ENCODE measurements at regions not wholly inside any gene's neighbourhood (a gene's known extent, or its start where the extent isn't known, plus 50 kb on each side); places are given as distances from the start of the nearest gene placed in this dataset.
"Not testable (repeated sequence)": the region's sequence is repeated elsewhere in the genome, so short reads cannot be mapped to it uniquely, and the experiment has no call there.

DNA sequence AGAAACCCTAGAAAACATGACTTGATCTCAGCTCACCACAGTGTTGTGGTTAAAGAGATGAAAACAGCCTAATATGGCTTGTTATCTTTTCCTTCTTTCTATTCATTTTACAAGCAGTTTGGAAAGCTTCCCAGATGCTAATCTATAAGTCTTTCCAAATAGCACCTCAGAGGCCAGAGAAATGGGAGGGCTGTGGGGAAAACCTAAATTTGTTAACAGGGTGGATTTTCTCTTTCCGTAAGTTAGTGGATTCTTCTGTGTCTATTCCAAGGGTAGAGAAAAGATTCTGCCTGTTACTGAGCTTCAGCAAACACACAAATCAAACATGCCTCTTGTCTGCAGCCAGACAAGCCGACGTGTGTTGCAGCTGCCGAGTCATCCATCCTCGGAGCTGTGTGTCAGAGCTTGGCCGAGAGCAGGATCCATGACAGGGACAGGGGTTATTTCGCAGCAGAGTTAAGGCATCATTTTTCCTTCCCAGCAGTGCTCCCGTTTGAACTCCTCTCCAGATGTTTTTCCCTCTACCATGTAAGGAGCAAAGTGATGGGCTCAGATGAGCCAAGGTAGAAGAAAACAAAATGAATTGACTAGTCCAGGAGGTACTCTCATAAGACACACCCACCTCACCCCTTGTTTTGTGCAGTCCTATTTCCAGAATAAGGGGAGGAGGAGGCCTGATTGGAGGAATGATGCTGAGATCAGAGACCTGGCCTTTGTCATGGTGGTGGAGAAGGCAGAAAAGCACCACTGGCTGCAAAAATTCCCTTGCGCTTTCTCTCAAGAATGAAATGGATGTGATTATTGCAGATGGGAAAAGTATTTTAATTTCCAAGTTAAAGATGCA, 560.0 kb downstream of the C6orf118 start:
- no peak for DNase-seq (ENCODE audit: low read depth in 2 of 3, low spot score in 2 of 3)

- no peak for DNase-seq (ENCODE audit: low read depth in 2 of 3, low spot score in 2 of 3)
Measured at GRCh38 chr6:164744301-164744700, 565.1 kb downstream of the C6orf118 start.

DNA sequence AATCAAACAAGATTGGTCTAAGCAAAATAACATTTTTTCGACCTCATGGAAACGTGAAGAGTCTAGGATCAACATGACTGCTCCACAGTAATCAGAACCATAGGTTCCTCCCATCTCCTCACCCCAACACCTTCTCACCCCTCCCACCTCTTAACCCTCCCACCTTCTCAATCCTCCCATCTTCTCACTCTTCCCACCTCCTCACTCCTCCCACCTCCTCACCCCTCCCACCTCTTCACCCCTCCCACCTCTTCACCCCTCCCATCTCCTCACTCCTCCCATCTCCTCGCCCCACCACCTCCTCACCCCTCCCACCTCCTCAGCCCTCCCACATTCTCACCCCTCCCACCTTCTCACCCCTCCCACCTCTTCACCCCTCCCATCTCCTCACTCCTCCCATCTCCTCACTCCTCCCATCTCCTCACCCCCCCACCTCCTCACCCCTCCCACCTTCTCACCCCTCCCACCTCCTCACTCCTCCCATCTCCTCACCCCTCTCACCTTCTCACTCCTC, 567.4 kb downstream of the C6orf118 start:
- no peak for DNase-seq (ENCODE audit: low read depth in 2 of 3, low spot score in 2 of 3)

- not testable (repeated sequence) for DNase-seq (ENCODE audit: low read depth in 2 of 3, low spot score in 2 of 3)
Measured at GRCh38 chr6:164736090-164736489, 573.3 kb downstream of the C6orf118 start.

GRCh38 chr6:164731539-164731938, 577.9 kb downstream of the C6orf118 start:
- no peak for DNase-seq (ENCODE audit: low read depth in 2 of 3, low spot score in 2 of 3)

DNA sequence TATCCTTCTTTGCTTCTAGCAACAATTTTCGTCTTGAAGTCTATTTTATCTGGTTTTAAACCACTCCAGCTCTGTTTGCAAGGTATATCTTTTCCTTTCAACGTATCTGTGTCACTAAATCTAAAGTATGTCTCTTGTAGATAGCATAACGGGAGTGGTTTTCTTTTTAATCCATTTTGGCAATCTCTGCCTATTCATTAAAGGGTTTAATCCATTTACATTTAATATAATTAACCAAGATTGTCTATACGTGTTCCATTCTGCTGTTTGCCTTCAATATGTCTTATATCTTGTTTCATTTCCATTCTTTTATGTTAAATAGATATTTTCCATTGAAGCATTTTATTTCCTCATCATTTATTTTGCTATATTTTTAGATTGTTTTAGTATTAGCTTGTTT, 587.9 kb downstream of the C6orf118 start:
- no peak for DNase-seq (ENCODE audit: low read depth in 2 of 3, low spot score in 2 of 3)

DNA sequence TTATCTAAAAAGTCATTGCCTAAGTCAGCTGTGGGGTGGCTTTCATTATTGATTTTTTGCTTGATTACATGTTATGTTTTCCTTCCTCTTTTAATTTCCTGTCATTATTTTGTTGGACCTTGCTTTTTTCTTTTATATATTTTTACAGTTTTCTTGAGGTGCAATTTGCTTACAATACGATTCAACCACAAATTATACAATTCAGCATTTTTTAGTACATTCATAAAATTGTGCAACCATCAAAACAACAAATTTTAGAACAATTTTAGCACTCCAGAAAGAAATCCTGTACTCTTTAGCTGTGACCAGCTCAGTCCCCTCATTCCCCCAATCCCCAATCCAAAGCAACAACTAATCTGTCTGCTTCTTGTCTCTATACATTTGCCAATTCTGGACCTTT, 608.9 kb downstream of the C6orf118 start:
- no peak for DNase-seq (ENCODE audit: low read depth in 2 of 3, low spot score in 2 of 3)

DNA sequence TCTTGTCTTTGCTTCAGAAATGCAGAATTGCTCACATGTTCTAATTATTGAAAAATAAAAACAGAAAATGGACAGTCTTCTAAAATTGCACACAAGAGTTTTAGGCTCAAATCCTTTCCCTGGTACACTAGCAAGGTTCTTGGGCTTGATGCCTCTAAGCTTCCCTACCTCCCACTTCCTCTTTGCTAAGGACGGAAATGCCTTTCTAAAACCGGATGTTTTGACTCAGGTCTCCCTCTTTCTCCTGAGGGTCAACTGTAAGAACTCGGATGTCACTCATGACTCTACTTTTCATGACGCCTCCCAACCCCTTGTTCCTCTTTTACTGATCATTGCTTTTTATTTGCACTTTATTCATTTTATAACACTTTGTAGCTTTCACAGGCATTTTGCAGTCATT, 613.5 kb downstream of the C6orf118 start:
- DNase-seq (ENCODE audit: low read depth in 2 of 3, low spot score in 2 of 3), result no peak

DNA sequence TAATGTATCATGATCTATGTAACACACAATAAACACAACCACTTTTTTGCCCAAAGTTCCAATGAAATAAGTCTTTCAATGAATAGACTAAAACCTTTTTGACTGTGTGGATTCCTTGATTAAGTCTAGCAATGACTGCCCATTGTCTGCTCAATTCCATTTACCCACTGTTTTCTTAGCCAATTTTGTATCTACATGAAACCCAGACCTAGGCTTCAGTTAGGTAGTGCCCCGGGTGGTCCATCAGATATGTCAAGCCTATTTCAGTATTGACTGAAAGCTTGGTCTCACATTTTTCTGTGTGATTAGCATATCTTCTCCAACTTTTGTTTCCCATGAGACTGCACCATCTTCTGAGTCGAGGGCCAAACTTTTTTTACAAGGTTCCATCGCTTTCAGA, 615.0 kb downstream of the C6orf118 start:
- DNase-seq (ENCODE audit: low read depth in 2 of 3, low spot score in 2 of 3), result no peak

DNA sequence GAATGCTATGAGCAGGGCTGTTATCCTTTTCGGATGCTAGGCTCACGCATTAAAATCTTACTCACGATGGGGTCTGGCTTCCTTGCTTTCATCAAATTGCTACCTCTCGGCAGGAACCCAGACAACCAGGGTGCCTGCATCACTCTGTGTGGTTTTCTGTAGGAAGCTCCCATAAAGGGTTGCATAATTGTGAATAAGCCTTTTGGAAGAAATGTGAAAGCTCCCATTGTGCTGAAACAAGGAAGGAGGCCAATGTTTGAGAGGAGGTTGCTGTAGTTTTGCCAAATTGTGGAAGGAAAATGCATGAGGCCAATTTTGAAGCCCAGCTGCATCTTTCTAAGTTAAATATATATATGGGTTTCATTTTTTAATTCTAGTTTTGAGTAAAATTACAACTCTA, 615.5 kb downstream of the C6orf118 start:
- DNase-seq (ENCODE audit: low read depth in 2 of 3, low spot score in 2 of 3), result no peak

- no peak for DNase-seq (ENCODE audit: low read depth in 2 of 3, low spot score in 2 of 3)
Measured at GRCh38 chr6:164692772-164693510, 616.5 kb downstream of the C6orf118 start.

GRCh38 chr6:164690702-164691500, 618.5 kb downstream of the C6orf118 start:
- DNase-seq (ENCODE audit: low read depth in 2 of 3, low spot score in 2 of 3), result no peak

GRCh38 chr6:164690241-164690640, 619.2 kb downstream of the C6orf118 start:
- DNase-seq (ENCODE audit: low read depth in 2 of 3, low spot score in 2 of 3), result no peak

GRCh38 chr6:164665328-164665727, 644.1 kb downstream of the C6orf118 start:
- DNase-seq (ENCODE audit: low read depth in 2 of 3, low spot score in 2 of 3), result no peak

DNA sequence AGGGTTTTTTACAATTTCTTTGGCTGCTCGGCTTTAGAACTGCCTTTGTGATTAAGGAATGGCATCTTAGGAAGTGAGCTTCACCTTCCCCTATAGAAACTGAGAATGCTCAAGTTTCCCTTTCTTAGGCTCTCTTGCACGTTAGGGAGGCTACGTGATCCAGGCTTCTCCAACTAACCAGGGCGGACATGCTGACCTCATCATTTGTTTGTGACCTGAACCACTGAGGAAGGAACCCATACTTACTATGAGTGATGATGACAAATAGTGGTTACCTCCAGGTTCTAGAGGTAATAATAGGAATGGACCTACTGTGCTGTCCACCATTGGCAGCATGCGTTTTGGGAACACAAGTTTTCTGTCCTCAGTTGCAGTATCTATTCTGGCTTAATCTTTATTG, 645.8 kb downstream of the C6orf118 start:
- no peak for DNase-seq (ENCODE audit: low read depth in 2 of 3, low spot score in 2 of 3)

- DNase-seq (ENCODE audit: low read depth in 2 of 3, low spot score in 2 of 3), result no peak
Measured at GRCh38 chr6:164661716-164662115, 647.7 kb downstream of the C6orf118 start.

- DNase-seq (ENCODE audit: low read depth in 2 of 3, low spot score in 2 of 3), result no peak
Measured at GRCh38 chr6:164660781-164661180, 648.6 kb downstream of the C6orf118 start.

GRCh38 chr6:164640956-164641355, 668.4 kb downstream of the C6orf118 start:
- DNase-seq (ENCODE audit: low read depth in 2 of 3, low spot score in 2 of 3), result no peak

GRCh38 chr6:164628302-164628931, 681.0 kb downstream of the C6orf118 start:
- DNase-seq (ENCODE audit: low read depth in 2 of 3, low spot score in 2 of 3), result no peak

DNA sequence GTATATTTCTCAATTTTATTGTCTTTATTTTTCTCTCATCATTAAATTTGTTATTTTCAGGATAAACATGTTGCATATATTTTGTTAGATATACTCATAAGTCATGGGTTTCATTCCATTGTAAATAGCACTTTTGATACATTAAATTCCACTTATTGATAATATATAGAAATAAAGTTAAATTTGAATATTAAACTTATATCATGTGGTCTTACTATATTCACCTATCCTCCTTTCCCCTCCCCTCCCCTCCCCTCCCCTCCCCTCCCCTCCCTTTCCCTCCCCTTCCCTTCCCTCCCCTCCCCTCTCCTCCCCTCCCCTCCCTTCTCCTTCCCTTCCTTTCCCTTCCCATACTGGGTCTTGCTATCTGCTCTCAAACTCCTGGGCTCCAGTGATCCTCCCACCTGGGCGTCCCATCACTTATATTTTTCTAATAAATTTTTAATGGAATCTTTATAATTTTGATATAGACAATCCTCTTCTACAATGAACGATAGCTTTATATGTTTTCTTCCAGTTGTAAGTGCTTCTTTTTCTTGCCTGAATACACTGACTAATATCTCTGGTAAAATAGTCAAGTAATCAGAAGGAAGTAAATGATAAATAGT, 692.4 kb downstream of the C6orf118 start:
- no peak for DNase-seq (ENCODE audit: low read depth in 2 of 3, low spot score in 2 of 3)

All from hematopoietic multipotent progenitor cell (in vitro differentiated cells).